ENCODE measurements at regions not wholly inside any gene's neighbourhood (a gene's known extent, or its start where the extent isn't known, plus 50 kb on each side); places are given as distances from the start of the nearest gene placed in this dataset.

- TF ChIP-seq CTCF (conservative IDR thresholded peaks at IDR 0.05; ENCODE audit: low read length), result no peak
- TF ChIP-seq EZH2phosphoT487 (IDR thresholded peaks at IDR 0.05; ENCODE audit: borderline replicate concordance), result no peak
These were observed 419.6 kb downstream of the MED13L start for GRCh38 chr12:115857923-115858322.

Measured in Loucy (cell line).